A673 (cell line): ENCODE measurements at regions not wholly inside any gene's neighbourhood (a gene's known extent, or its start where the extent isn't known, plus 50 kb on each side); places are given as distances from the start of the nearest gene placed in this dataset.

Experiments
- BruUV-seq: library from RNA; stranded (reverse); fragments of 400-500 nt; replicated peaks from 2 replicates; lab custom pipeline; 2021; lab: Mats Ljungman, UMichigan
- CTCF ChIA-PET: fragments of 300-600 bp; sonication (Branson Sonifier 250); formaldehyde crosslinking; loops from one replicate; lab custom pipeline; 2022; ENCODE audit warnings: antibody characterized with exemption; lab: Charles Lee
- POLR2A ChIA-PET: fragments of 300-600 bp; sonication (Branson Sonifier 250); formaldehyde crosslinking; loops from one replicate; lab custom pipeline; 2022; ENCODE audit warnings: antibody characterized with exemption; ENCODE audit not compliant: low non-redundant PET; lab: Charles Lee
- DNase-seq: peaks from one replicate; pipeline ENCODE4 v3.0.0-alpha.2; 2015; ENCODE audit warnings: low spot score
- H3K27ac ChIP-seq: fragments of 200-600 bp; sonication (generic); 2 replicates; pipeline ENCODE4 v1.5.1; 2016; ENCODE audit warnings: mixed run types, low read depth, mild to moderate bottlenecking, mixed read lengths, antibody characterized with exemption, low read length; ENCODE audit not compliant: poor library complexity, severe bottlenecking
- H3K27me3 ChIP-seq: fragments of 200-600 bp; sonication (generic); replicated peaks from 2 replicates; pipeline ENCODE4 v1.6.1; 2017; ENCODE audit warnings: mixed run types, low read depth, mild to moderate bottlenecking, mixed read lengths, antibody characterized with exemption, low read length; ENCODE audit not compliant: insufficient read depth, poor library complexity
- H3K36me3 ChIP-seq: fragments of 200-600 bp; sonication (generic); 2 replicates; pipeline ENCODE4 v1.6.1; 2016; ENCODE audit warnings: mixed run types, mild to moderate bottlenecking, mixed read lengths, antibody characterized with exemption, low read length; ENCODE audit not compliant: insufficient read depth, poor library complexity, severe bottlenecking
- H3K4me1 ChIP-seq: fragments of 200-600 bp; sonication (generic); 2 replicates; pipeline ENCODE4 v1.6.1; 2017; ENCODE audit warnings: mixed run types, mild to moderate bottlenecking, mixed read lengths, antibody characterized with exemption, low read length; ENCODE audit not compliant: insufficient read depth, poor library complexity, severe bottlenecking
- H3K4me3 ChIP-seq: fragments of 200-600 bp; sonication (generic); 2 replicates; pipeline ENCODE4 v1.5.1; 2016; ENCODE audit warnings: low read depth, mixed run types, mild to moderate bottlenecking, mixed read lengths, low read length; ENCODE audit not compliant: poor library complexity, severe bottlenecking
- H3K9me3 ChIP-seq: fragments of 200-600 bp; sonication (generic); 2 replicates; pipeline ENCODE4 v1.6.1; 2016; ENCODE audit warnings: mixed run types, low read depth, mild to moderate bottlenecking, mixed read lengths, antibody characterized with exemption, low read length; ENCODE audit not compliant: poor library complexity, severe bottlenecking
- CTCF ChIP-seq: fragments of 300-800, 200-600 bp; sonication (generic); conservative IDR thresholded peaks from 2 replicates; pipeline ENCODE4 v1.5.1; 2017; ENCODE audit warnings: low read depth, mild to moderate bottlenecking, antibody characterized with exemption, low read length, moderate library complexity, mixed read lengths
- EZH2 ChIP-seq: fragments of 200-600 bp; sonication (generic); IDR thresholded peaks from 2 replicates; pipeline ENCODE4 v1.6.1; 2017; ENCODE audit warnings: borderline replicate concordance, low read depth, mild to moderate bottlenecking, mixed read lengths, antibody characterized with exemption, low read length; ENCODE audit not compliant: poor library complexity, severe bottlenecking
- intact Hi-C: fragments of 100-400 bp; cut with micrococcal nuclease; formaldehyde crosslinking; loops from one replicate; pipeline ENCODE4 v1.10.0; 2022; ENCODE audit not compliant: unreplicated experiment

- Histone ChIP-seq H3K9me3 (no peaks in the 10 kb centered on the region), H3K27me3 (no peaks in the 10 kb centered on the region), H3K36me3 (no peaks in the 10 kb centered on the region), H3K4me1 (no peaks in the 10 kb centered on the region), H3K4me3 (no peak overlapping the region), H3K27ac (no peak overlapping the region)
- DNase-seq: no peak
- CTCF ChIA-PET: no interaction called here
- no peak for TF ChIP-seq CTCF
- TF ChIP-seq EZH2: no peak
- intact Hi-C loops: no loop called here
- POLR2A ChIA-PET: no interaction called here
- no TSS peak for BruUV-seq
These were observed 200.9 kb upstream of the DTNA start for GRCh38 chr18:34509163-34509562.

GRCh38 chr18:34509879-34510586 lies 200.1 kb upstream of the DTNA start:
- POLR2A ChIA-PET: no interaction called here
- H3K36me3 ChIP-seq: no peaks in the 10 kb centered on the region
- H3K9me3 ChIP-seq: no peaks in the 10 kb centered on the region
- intact Hi-C loops: no loop called here
- no peaks in the 10 kb centered on the region for H3K4me1 ChIP-seq
- no TSS peak for BruUV-seq
- H3K27ac ChIP-seq: no peak overlapping the region
- TF ChIP-seq EZH2 (no peak), CTCF (no peak)
- H3K27me3 ChIP-seq: no peaks in the 10 kb centered on the region
- DNase-seq: no peak
- CTCF ChIA-PET: no interaction called here
- H3K4me3 ChIP-seq: no peak overlapping the region

GRCh38 chr18:34510926-34511325 lies 199.2 kb upstream of the DTNA start:
- no peak for TF ChIP-seq EZH2
- TF ChIP-seq CTCF: no peak
- ChIA-PET POLR2A (no interaction called here), CTCF (no interaction called here)
- DNase-seq: no peak
- BruUV-seq: no TSS peak
- Histone ChIP-seq H3K9me3 (no peaks in the 10 kb centered on the region), H3K27ac (no peak overlapping the region), H3K36me3 (no peaks in the 10 kb centered on the region), H3K4me1 (no peaks in the 10 kb centered on the region), H3K27me3 (no peaks in the 10 kb centered on the region), H3K4me3 (no peak overlapping the region)
- intact Hi-C loops: no loop called here
